ENCODE measurements at regions not wholly inside any gene's neighbourhood (a gene's known extent, or its start where the extent isn't known, plus 50 kb on each side); places are given as distances from the start of the nearest gene placed in this dataset.

DNA sequence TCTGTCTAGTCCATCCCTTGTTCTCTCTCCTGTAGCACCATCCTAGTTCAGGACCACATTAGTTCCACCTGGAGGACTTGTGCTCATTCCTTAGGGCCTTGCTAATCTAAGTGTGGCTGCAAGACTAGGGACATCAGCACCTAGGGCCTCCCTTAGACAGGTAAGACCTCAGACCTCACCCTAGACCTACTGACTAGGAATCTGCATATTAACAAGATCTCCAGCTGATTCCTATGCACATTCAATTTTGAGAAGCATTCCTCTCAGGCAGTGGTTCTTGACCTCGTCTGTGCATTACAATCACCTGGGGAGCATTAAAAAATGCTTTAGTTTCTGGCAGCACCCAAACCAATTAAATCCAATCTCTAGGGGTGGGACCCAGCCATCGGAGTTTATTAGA lies 238.4 kb upstream of the RGMA start:
- TF ChIP-seq, protein P1, sequence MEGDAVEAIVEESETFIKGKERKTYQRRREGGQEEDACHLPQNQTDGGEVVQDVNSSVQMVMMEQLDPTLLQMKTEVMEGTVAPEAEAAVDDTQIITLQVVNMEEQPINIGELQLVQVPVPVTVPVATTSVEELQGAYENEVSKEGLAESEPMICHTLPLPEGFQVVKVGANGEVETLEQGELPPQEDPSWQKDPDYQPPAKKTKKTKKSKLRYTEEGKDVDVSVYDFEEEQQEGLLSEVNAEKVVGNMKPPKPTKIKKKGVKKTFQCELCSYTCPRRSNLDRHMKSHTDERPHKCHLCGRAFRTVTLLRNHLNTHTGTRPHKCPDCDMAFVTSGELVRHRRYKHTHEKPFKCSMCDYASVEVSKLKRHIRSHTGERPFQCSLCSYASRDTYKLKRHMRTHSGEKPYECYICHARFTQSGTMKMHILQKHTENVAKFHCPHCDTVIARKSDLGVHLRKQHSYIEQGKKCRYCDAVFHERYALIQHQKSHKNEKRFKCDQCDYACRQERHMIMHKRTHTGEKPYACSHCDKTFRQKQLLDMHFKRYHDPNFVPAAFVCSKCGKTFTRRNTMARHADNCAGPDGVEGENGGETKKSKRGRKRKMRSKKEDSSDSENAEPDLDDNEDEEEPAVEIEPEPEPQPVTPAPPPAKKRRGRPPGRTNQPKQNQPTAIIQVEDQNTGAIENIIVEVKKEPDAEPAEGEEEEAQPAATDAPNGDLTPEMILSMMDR (IDR thresholded peaks at IDR 0.05): no peak
- TF ChIP-seq POLR2A (IDR thresholded peaks at IDR 0.05) (no peak), POLR2AphosphoS5 (IDR thresholded peaks at IDR 0.05) (no peak)
